EL (cell line): ENCODE measurements at regions not wholly inside any gene's neighbourhood (a gene's known extent, or its start where the extent isn't known, plus 50 kb on each side); places are given as distances from the start of the nearest gene placed in this dataset.

Experiments used
- DNase-seq: peaks from one replicate; pipeline ENCODE4 v3.0.0-alpha.2; 2016

DNA sequence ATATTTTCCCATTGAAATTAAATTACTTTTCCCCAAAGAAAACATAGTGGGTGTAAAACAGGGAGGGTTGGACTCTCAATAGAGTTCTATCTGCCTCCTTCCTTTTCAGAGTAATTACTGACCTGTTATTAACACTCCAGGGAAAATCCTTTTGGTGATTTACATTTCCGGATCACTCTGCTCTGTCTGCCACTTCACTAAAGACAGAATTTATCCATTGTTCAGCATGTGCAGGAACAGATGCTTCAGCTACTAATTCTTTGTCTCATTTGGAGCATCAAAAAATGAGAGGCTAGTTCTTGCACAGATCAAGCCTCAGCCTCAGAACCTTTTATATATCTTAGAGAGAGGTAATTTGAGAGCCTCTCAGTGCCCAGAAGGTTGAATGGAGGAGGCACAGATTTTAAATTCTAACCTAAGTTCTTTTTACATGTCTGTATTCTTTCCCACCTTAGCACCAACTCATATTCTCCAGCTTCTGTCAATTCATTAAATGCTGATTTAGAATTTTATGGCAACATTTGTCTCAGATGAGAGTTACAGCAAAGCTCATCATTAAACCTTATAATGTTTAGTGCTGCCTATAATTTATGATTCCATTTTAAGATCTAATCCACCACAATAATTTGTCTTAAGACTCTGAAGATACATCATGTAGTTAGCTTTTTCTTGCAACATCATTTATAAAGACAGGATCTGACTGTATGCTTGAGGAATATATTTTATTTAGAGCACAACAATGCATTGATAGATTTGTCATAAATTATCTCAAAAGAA, 1494.4 kb downstream of the STIM2 start:
- DNase-seq, result no peak

DNA sequence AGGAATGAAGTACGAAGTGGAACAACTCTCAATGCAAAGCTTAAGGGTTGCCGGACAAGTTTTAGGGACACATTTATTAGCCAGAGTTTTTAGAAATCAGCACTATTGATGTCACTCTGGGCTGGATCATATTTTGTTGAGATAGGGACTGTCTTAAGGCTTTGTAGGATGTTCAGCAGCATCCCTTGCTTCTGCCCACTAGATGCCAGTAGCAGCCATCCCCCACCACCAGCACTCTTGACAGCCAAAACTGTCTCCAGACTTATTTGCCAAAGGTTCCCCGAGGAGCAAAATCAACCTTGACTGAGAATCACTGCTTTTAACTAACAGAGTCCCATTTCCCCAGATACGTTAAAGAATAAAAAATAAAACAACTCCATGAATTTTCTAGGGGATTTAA, 1497.3 kb downstream of the STIM2 start:
- DNase-seq, result peak; percentile 46

DNA sequence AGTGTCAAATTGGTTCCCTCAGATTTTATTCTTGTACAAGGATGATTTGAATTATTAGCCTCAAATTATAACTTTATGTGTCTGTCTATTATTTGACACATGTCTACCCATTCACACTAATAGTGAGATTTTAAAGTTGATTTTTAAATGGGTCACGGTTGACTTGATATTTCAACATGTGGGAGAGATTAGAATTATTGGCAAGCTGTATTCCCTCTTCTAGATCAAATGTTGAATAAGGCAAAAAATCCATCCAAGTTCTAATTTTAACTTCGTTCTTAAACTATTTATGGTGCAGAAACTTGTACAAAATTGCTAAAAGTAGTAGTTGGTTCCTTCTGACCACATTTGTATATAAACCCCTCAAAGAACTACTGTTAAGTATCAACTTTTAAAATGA, 1498.0 kb downstream of the STIM2 start:
- no peak for DNase-seq

DNA sequence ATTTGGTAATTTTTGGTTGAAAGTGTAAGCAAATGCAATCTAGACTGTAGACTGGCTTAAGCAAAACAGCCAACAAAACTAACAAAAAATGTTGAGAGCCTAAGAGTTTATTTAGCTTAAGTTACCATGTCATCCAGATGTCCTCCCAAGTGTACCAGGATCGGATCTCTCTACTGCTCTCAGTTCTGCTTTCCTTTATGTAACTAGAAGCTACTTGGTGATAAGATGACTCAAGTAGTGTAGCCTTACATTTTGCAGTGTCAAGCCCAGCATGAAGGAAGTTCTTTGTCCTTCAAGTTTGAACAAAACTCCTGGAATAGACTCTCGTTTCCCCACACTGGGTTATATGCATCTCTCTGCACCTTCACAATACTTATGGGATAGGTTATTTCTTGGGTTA, 1500.0 kb downstream of the STIM2 start:
- DNase-seq, result no peak

DNA sequence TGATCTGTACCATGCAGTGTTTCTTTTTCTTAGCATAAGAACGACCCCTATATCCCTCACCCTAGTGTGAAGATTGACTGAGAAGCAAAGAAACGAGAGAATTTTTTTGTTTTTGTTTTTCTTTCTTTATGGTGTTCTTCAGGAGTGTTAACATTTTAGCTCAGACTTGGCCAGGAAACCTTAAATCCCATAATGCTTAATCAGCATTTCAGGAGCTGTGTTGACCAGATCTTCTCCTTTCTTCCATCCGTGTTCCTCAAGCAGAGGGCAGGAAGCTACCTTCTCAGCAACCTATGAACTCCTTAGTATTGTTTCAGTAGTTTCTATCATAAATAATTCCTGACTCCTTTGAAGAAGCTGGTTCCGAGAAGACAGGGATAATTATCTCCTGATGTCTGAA, 1501.5 kb downstream of the STIM2 start:
- no peak for DNase-seq

DNA sequence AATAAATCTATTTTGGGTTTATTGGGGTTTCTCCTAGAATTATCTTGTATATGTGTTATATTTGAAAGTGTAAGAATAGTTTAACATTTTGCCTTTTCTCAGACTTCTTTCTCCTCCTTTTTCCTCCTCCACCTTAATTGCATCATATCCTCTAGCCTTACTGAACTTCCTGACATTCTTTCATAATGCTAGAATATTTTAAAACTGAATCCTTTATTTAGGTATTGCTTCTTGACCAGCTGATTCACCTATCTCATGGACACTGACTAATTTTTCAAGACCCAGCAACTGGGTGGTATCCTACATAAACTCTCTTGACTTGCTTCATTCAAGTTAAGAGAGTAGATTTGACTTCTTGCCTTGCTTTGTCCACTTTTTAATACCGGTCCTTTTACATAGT, 1508.9 kb downstream of the STIM2 start:
- DNase-seq, result peak; percentile 29

DNA sequence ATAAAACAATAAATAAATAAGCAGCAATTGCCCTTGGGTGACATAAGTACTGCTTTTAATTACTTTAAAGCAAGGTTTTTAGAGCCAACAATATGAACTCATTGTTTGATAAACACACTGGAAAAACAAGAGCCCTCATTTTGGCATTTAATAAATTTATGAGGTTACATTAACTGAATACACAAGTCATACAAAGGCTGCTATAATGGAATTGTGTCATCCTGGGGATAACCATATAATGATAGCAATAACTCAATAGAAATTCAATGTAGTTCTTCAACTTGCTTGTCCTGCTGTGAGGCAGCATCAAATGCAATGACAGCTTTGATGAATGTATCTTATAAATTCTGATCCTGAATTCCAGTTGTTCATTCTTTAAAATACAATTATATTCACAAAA, 1512.5 kb downstream of the STIM2 start:
- DNase-seq, result no peak

DNA sequence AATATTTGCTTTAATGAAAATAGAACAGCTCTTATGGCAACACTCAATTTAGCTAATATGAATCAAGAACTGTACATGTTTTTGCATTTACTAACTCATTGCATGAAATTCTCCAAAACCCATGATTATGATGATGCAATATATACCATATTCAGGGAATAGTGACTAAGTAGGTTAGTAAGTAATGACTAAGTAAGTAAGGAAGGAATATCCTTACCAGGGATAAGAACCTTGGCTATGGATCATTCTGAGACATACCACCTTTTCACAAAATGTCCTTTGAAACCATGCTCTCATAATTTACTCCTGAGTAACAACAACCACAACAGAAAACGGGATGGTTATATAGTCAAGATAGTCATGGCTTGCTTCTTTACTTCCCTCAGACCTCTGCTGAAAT, 1513.0 kb downstream of the STIM2 start:
- DNase-seq, result peak; percentile 22

DNA sequence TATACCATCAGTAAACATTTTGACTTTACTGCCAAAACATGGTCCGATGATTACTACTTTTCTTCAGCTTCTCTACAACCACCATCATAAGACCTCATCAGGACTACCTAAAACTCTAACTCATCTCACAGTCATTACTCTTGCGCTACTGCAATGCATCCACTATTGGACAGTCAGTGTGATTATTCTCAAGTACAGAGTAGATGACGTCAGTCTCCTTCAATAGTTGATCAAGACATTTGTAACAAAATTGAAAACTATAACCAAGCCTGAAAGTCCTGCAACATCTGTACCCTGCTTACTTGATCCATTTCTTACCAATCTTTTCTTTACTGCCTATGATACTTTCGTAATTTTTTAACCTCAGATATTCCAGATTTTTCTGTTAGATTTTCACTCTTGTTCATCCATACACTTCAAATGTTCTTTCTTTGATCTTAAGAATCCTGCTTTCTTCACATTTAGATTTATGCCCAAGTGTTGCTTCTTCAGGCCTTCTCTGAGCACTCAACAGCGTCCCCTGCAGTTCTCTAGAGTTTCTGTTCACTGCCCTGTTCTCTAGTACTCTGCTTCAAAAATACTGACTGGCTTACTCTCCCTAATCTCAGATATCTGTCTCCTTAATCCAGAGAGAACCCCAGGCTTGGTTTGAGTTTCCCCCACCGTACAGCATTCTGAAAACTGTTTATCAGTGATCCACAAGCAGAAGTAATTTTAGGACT, 1517.6 kb downstream of the STIM2 start:
- DNase-seq, result peak; percentile 17

DNA sequence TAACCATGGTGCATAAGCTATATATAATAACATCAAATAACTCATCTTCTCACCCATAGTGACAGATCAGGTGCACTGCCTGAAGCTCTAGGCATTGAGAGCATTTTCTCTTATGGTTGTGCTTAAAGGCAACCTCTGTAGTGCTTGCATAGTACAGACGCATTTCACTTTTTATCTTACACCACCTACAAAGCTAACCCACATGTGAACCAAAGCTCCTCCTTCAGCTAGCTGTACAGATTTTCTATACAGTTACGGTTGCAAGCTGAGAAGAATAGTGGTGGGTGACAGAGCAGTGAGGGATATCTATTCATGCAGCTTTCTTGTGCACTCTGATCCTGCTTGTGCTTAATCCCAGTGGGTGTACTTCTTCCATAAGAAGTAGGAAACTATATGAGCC, 1525.2 kb downstream of the STIM2 start:
- DNase-seq, result no peak

DNA sequence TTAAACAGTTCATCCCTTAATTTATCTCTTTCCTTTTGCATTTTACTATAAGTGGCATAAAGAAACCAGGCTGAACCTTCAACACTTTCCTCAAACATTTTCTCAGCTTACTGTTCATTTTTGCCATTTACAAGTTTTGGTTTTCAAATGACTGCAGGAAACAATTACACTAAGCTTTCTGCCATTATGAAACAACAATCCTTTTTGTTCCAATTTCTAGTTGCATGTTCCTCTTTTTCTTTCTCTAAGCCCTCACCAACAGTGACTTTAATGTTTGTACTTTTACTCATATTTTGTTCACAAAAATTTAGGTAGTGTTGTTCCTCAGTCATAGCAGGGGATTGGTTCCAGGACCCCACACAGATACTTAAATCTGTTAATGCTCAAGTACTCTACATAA, 1526.1 kb downstream of the STIM2 start:
- DNase-seq, result no peak

DNA sequence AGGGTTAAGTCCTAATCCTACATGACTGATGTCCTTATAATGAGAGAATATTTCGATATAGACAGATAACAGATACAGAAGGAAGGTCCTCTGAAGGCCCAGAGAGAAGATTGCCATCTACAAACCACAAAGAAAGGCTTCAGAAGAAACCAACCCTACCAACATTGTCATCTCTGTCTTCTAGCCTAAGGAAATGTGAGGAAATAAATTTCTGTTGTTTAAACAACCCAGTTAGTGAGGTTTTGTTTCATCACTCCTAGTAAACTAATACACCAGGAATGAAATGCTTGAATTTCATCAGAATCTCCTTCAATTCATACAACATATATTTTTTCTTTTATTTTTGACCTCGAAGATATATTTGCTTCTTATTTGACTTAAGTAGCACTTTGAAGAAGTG, 1527.8 kb downstream of the STIM2 start:
- no peak for DNase-seq

DNA sequence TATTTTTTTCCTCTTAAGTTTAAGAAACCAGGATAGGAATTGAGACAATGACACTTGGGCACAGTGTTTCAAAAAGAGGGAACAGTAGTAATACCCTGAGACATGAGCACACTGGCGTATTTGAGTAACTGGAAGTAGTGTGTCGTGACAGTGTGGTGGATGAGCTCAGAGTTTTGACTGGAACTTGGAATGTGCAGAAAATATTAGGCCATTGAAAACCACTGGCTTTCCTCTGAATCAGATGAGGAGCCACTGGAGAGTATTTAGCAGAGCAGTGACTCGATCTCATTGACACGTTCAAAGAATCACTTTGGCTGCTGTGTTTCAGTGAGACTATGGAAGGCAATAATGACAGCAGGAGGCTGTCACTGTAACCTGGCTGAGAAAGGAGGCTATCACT, 1531.2 kb downstream of the STIM2 start:
- DNase-seq, result peak; percentile 47

DNA sequence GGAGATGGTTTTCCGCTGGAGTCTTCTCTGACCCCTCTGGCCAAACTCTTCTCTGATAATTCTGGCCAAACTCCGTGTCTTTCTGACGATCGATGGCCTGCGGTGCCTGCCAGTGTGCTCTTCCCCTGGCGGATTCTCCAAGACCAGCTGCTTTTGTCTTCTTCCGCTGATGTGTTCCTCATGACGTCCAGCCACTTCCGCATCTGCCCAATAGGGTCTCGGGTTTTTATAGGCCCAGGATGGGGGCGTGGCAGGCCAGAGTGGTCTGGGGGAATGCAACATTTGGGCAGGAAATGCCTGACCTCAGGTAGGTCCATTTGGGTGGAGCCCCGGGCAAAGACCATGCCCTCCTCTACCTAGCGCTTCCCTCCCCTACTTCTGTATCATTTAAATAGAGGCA, 1542.1 kb downstream of the STIM2 start:
- no peak for DNase-seq

DNA sequence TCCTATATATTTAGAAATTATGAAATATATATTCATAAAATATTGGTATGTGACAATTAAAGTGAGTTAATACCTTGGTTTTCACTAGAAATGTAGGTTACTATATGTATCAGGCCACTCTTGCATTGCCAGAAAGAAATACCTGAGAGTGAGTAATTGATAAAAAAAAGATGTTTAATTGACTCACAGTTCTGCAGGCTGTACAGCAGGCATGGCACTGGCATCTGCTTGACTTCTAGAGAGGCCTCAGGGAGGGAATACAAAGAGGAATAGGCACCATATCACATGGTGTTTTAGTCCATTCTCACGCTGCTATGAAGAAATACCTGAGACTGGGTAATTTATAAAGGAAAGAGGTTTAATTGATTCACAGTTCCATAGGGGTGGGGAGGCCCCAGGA, 1560.6 kb downstream of the STIM2 start:
- DNase-seq, result no peak

DNA sequence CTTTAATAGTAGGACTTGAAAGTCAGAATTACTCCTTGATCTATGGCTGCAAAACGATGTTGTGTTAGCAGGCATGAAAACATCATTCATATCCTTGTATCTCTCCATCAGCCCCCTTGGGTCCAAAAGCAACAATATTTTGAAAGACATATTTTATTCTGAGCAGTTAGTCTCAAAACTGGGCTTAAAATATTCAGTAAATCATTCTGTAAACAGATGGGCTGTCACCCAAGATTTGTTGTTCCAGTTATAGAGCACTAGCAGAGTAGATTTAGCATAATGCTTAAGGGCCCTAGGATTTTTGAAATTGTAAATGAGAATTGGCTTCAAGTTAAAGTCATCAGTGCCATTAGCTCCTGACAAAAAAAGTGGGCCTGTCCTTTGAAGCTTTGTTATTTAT, 1565.6 kb downstream of the STIM2 start:
- no peak for DNase-seq

DNA sequence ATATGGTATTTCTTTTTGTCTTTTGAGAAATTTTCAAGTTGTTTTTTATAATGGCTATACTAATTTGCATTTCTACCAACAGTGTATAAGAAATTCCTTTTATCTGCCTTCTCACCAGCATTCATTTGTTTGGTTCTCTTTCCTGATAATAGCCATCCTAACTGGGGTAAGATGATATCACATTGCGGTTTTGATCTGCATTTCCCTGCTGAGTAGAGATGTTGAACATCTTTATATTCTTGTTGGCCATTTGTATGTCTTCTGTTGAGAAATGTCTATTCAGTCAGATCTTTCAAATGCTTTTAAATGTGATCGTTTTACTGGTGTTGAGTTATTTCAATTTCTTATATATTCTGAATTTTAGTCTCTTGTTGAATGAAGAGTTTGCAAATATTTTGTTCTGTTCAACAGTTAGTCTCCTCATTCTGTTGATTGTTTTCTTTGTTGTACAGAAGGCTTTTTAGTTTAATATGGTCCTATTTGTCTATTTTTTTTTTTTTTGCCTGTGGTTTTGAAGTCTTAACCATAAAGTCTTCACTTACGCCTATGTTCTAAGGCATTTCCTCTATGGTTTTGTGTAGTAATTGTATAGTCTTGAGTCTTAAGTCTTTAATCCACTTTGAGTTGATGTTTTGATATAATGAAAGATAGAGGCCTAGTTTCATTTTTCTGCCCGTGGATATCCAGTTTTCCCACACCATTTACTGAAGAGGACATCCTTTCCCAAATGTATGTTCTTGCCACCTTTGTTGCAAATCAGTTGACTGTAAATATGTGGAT, 1566.9 kb downstream of the STIM2 start:
- no peak for DNase-seq

DNA sequence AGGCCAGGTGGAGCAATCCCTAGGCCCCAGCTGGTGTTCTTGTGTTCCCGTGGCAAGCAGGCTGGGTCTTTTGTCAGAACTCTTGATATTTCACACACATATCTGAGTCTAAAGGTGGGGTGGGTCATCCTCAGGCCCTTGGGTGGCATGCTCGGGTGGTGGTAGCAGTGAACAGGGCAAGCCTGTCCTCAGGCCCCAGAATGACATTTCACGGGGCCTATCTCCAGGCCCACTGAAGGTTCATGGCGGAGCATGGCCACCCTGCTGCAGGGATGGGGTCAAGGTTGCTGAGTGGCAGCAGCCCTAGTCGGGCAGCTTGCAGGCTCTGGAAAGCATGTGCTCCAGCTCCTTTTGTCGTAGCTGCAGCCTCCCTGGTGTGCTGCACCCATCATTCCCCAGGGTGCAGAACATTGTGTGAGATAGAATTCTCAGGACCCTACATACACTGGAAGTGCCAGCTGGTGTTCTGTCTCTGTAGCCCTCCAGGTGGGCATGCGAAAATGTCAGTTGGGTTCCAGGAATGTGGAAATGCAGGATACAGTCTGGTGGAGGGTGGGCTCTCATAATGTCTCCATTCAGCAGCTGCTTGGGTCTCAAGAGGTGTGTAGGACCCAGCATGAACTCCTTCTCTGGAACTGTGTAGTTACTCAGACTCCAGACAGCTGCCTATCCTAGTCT, 1571.8 kb downstream of the STIM2 start:
- no peak for DNase-seq

DNA sequence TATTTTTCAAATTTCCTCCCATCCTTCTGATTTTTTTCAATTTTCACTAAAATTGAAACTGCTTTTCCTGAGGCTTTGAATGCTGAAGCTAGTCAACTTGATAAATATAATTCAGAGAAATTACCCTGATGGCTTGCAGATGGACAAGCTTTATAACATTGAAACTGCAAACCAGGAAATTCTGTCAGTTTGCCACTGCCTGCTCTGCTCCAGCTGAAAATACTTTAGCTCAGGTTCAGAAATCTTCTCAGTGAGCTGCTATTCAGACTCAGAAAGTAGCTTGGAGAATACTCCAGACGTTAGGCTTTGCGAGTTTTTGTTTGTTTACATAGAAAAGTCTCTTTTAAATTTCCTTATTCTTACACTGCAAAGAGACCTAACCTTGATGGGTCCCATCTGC, 1574.7 kb downstream of the STIM2 start:
- no peak for DNase-seq

DNA sequence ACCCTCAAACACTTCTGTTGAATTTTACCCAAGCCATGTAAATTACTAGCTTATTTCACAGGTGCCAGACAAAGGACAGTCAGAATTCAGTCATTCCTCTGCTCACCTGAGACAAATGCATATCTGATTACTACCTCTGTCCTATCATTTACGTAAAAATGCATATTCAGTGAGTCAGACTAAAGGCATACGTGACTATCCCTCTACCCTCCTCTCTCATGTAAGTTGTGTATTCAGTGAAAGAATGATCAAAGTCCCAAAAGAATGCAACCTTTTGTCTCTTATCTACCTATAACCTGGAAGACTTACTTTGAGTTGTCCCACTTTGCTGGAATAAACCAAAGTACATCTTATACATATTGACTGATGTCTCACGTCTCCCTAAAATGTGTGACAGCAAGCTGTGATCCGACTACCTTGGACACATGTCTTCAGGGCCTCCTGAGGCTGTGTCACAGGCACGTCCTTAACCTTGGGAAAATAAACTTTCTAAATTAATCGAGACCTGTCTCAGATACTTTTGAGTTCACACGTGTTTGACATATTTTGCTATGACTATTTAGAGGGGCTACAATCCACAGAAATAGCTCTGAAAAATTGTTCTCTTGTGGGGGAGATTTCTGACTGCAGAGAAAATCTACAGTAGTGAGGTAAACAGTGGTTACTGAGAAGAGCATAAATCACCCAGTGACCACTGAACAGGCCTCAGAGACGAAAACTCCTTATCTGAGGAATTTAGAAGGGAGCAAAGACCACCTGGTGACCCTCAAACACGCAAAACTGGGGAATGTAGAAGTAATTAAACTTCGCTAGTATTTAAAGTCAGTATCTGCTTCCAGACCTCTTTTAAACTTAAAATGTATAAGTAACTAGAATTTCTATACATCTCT, 1575.8 kb downstream of the STIM2 start:
- DNase-seq, result no peak

DNA sequence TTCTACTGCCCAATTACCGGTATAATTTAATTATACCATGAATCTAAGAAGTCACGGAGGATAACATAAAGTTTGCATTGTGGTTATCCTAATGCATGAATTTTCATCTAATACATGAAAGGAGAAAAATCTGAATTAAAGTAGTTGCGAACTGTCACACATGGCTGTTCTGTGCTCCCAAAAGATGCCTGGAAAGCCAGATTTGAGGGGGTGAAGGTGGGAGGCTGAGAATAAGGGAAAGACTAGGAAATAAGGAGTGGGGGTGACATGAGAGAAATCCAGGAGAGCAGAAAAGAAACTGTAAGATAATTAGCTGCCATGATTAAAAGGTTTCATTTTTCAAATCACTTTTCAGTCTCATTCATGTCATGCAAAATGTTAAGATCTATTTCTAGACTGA, 1582.7 kb downstream of the STIM2 start:
- no peak for DNase-seq

DNA sequence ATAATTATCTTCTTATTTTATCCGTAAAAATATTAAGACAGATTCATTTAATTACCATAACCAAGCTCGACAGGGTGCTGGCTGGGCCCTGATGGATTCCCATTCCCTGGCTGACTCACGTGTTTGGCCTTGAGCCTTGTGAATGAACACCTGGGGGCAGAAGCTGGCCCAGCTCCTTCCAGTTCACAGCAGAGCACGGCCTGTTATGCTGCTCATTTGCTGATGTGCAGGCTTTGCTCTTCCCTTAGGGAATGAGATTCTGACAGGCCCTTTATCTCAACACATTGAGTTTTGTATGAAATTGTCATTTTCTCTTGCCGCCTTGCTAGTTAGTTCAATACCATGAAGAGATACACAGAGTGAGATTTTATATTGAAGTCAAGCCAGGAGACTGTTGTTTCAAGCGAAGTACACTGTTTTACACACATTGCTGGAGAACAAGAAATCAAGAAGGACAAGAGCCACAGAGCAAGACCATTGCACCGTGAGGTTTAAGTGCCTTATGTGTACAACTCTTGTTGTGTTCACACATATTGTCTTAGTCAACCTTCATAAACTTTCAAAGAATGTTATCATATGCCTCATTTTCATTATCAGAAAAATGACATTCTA, 1583.3 kb downstream of the STIM2 start:
- DNase-seq, result no peak
